HepG2 (cell line): ENCODE measurements at regions not wholly inside any gene's neighbourhood (a gene's known extent, or its start where the extent isn't known, plus 50 kb on each side); places are given as distances from the start of the nearest gene placed in this dataset.

Experiments
- ATAC-seq: fragments of 200-7000 bp; cut with Tn5 transposase; 3 replicates; pipeline ENCODE4 v1.9.1; 2020; ENCODE audit warnings: mild to moderate bottlenecking, moderate library complexity
- BruUV-seq: library from RNA; stranded (reverse); fragments of 400-500 nt; replicated peaks from 2 replicates; lab custom pipeline; 2021; lab: Mats Ljungman, UMichigan
- CTCF ChIA-PET: fragments of 300-600 bp; formaldehyde crosslinking; extraction: SDS; loops from one replicate; lab custom pipeline; 2021; ENCODE audit warnings: low total read pairs, inconsistent platforms, low intra/inter-chr PET ratio; lab: Yijun Ruan, JAX
- POLR2A ChIA-PET: fragments of 350-600 bp; sonication (Branson Sonifier 250); formaldehyde crosslinking; loops from one replicate; lab custom pipeline; 2020; ENCODE audit warnings: antibody characterized with exemption, inconsistent platforms; lab: Yijun Ruan, JAX
- DNase-seq: peaks from one replicate; pipeline ENCODE4 v3.0.0-alpha.2; 2015; ENCODE audit warnings: low spot score
- FAIRE-seq: peaks from 3 replicates; lab custom pipeline; 2011; peaks lifted over from hg19 to GRCh38; lab: Jason Lieb, UNC
- H2AFZ ChIP-seq: one replicate; pipeline ENCODE4 v1.6.1; 2011; ENCODE audit warnings: low read length, inconsistent platforms
- H3K27ac ChIP-seq: fragments of 300-600 bp; 3 replicates; pipeline ENCODE4 v1.8.0; 2011; ENCODE audit warnings: mixed run types, mild to moderate bottlenecking, mixed read lengths, low read length, inconsistent platforms; ENCODE audit not compliant: insufficient read depth; ENCODE audit errors: extremely low read length
- H3K27me3 ChIP-seq, 2 experiments: fragments of 200-600 bp in 1 of 2; 2 replicates in 1 of 2; 3 replicates in 1 of 2; pipeline versions ENCODE4 v1.6.0 to v1.8.0; 2011; ENCODE audit warnings: low read length in 2 of 2, mild to moderate bottlenecking in 2 of 2, moderate library complexity in 2 of 2, inconsistent platforms in 1 of 2; ENCODE audit not compliant: insufficient read depth in 2 of 2, control insufficient read depth in 1 of 2
- H3K36me3 ChIP-seq, 2 experiments: fragments of 200-600 bp in 1 of 2; replicated peaks in 1 of 2; 2 replicates in 1 of 2; 3 replicates in 1 of 2; pipeline versions ENCODE4 v1.5.1 to v1.8.0; 2011; ENCODE audit warnings: low read length in 2 of 2, inconsistent platforms in 1 of 2; ENCODE audit not compliant: insufficient read depth in 2 of 2, control insufficient read depth in 1 of 2
- H3K4me1 ChIP-seq: 2 replicates; pipeline ENCODE4 v1.5.1; 2012; ENCODE audit warnings: low read length, inconsistent platforms; ENCODE audit not compliant: insufficient read depth
- H3K4me2 ChIP-seq: 2 replicates; pipeline ENCODE4 v1.6.0; 2011; ENCODE audit warnings: low read depth, low read length, inconsistent platforms
- H3K4me3 ChIP-seq, 3 experiments: fragments of 200-600 bp in 1 of 3; sonication (generic), shearing (Covaris generic) in 1 of 3; replicated peaks in 1 of 3; 2 replicates each; pipeline ENCODE4 v1.5.1; 2011 to 2016; ENCODE audit warnings: low read length in 3 of 3, inconsistent platforms in 2 of 3, low read depth in 2 of 3, mild to moderate bottlenecking in 2 of 3, control low read depth in 1 of 3, mixed read lengths in 1 of 3; ENCODE audit not compliant: insufficient read depth in 1 of 3
- H3K79me2 ChIP-seq: one replicate; pipeline ENCODE4 v1.6.1; 2011; ENCODE audit warnings: low read length, inconsistent platforms; ENCODE audit not compliant: insufficient read depth
- H3K9ac ChIP-seq: 2 replicates; pipeline ENCODE4 v1.6.0; 2011; ENCODE audit warnings: mild to moderate bottlenecking, low read depth, low read length, inconsistent platforms; ENCODE audit not compliant: insufficient read depth
- H3K9me3 ChIP-seq: 2 replicates; pipeline ENCODE4 v1.5.1; 2012; ENCODE audit warnings: mild to moderate bottlenecking, low read length
- H4K20me1 ChIP-seq: 2 replicates; pipeline ENCODE4 v1.6.0; 2011; ENCODE audit warnings: inconsistent platforms, mild to moderate bottlenecking, low read length, moderate library complexity; ENCODE audit not compliant: insufficient read depth
- FOXC1 ChIP-seq: sonication (generic); formaldehyde crosslinking; IDR thresholded peaks from 2 replicates; pipeline ENCODE4 v1.8.0; 2022; ENCODE audit warnings: mild to moderate bottlenecking, missing genetic modification reagents, borderline replicate concordance
- GATA4 ChIP-seq: sonication (generic); IDR thresholded peaks from 2 replicates; pipeline ENCODE4 v1.6.1; 2016; ENCODE audit warnings: antibody characterized with exemption, low read depth, borderline replicate concordance
- HCFC1 ChIP-seq: fragments of 150-350 bp; IDR thresholded peaks from 2 replicates; pipeline ENCODE4 v1.6.1; 2014; ENCODE audit warnings: low read depth, low read length
- POLR2AphosphoS5 ChIP-seq: IDR thresholded peaks from 2 replicates; pipeline ENCODE4 v1.6.1; 2012; ENCODE audit warnings: low read depth, low read length
- SSRP1 ChIP-seq: IDR thresholded peaks from 2 replicates; pipeline ENCODE4 v1.6.1; 2016; ENCODE audit warnings: control low read depth
- TOE1 ChIP-seq: sonication (generic); formaldehyde crosslinking; IDR thresholded peaks from 2 replicates; pipeline ENCODE4 v1.4.0; 2020; ENCODE audit warnings: mild to moderate bottlenecking, missing genetic modification reagents
- ZNF547 ChIP-seq: sonication (generic); formaldehyde crosslinking; IDR thresholded peaks from 2 replicates; pipeline ENCODE4 v1.5.1; 2020; ENCODE audit warnings: mild to moderate bottlenecking, missing genetic modification reagents
- ZNF790 ChIP-seq: sonication (generic); formaldehyde crosslinking; IDR thresholded peaks from 2 replicates; pipeline ENCODE4 v1.8.0; 2022; ENCODE audit warnings: missing genetic modification reagents, mild to moderate bottlenecking, borderline replicate concordance
- WGBS: methylation state at CpG from one replicate; pipeline ENCODE4 v1.1.6; 2017; ENCODE audit warnings: low lambda C conversion rate; 5-methylcytosine and 5-hydroxymethylcytosine counted together
- in situ Hi-C: cut with HindIII; loops from 2 replicates; pipeline ENCODE4 v1.10.0; 2017; ENCODE audit warnings: low pct_unique_long_range_greater_than_20kb; ENCODE audit not compliant: extremely low pct_ligation_motif_present
- intact Hi-C: fragments of 100-400 bp; cut with micrococcal nuclease; formaldehyde crosslinking; loops from one replicate; pipeline ENCODE4 v1.10.0; 2022; ENCODE audit not compliant: unreplicated experiment
- TF ChIP-seq, protein P1 (sequence below): sonication (generic); formaldehyde crosslinking; IDR thresholded peaks from 2 replicates; pipeline ENCODE4 v1.4.0; 2020; ENCODE audit warnings: mild to moderate bottlenecking, missing genetic modification reagents
- TF ChIP-seq, protein P2 (sequence below): IDR thresholded peaks from 2 replicates; pipeline ENCODE4 v1.6.1; 2016
- TF ChIP-seq, protein P3 (sequence below): sonication (generic); formaldehyde crosslinking; IDR thresholded peaks from 2 replicates; pipeline ENCODE4 v1.4.0; 2020; ENCODE audit warnings: missing genetic modification reagents
- TF ChIP-seq, protein P4 (sequence below): sonication (generic); formaldehyde crosslinking; IDR thresholded peaks from 2 replicates; pipeline ENCODE4 v1.5.0; 2020; ENCODE audit warnings: mild to moderate bottlenecking, missing genetic modification reagents, borderline replicate concordance

DNA sequence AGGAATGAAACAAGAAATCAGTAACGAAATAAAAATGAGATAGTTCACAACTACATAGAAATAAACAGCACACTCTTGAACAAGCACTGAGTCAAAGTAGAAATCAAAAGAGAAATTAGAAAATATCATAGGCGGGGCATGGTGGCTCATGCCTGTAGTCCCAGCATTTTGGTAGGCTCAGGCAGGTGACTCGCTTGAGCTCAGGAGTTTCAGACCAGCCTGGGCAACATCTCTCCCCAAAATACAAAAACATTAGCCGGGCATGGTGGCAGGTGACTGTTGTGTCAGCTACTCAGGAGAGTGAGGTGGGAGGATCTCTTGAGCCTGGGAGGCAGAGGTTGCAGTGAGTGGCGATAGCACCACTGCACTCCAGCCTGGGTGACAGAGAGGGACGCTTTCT, 714.4 kb downstream of the GLUD2 start:
- no peak for FAIRE-seq
- POLR2A ChIA-PET, result no interaction called here
- ATAC-seq, result no peak
- Histone ChIP-seq H3K4me2 (no peak overlapping the region), H4K20me1 (no peaks in the 10 kb centered on the region), H3K79me2 (no peaks in the 10 kb centered on the region), H3K4me3 (no peak overlapping the region), H3K36me3 (no peaks in the 10 kb centered on the region), H3K9ac (no peak overlapping the region), H3K27ac (no peak overlapping the region), H3K9me3 (no peaks in the 10 kb centered on the region), H3K27me3 (no peaks in the 10 kb centered on the region), H2AFZ (no peak overlapping the region), H3K4me1 (no peaks in the 10 kb centered on the region)
- BruUV-seq, result no TSS peak
- CTCF ChIA-PET, result no interaction called here
- 0% methylated on average over 6 of the region's 6 CpGs for WGBS
- no peak for DNase-seq
- in situ Hi-C loops (no loop called here), intact Hi-C loops (loop anchor here (10.0 kb wide), 1 partner anchor 443 kb away; no protein-coding TSS in a partner anchor)
- no peak for TF ChIP-seq POLR2AphosphoS5
- no peak for TF ChIP-seq GATA4
- TF ChIP-seq, protein P1, sequence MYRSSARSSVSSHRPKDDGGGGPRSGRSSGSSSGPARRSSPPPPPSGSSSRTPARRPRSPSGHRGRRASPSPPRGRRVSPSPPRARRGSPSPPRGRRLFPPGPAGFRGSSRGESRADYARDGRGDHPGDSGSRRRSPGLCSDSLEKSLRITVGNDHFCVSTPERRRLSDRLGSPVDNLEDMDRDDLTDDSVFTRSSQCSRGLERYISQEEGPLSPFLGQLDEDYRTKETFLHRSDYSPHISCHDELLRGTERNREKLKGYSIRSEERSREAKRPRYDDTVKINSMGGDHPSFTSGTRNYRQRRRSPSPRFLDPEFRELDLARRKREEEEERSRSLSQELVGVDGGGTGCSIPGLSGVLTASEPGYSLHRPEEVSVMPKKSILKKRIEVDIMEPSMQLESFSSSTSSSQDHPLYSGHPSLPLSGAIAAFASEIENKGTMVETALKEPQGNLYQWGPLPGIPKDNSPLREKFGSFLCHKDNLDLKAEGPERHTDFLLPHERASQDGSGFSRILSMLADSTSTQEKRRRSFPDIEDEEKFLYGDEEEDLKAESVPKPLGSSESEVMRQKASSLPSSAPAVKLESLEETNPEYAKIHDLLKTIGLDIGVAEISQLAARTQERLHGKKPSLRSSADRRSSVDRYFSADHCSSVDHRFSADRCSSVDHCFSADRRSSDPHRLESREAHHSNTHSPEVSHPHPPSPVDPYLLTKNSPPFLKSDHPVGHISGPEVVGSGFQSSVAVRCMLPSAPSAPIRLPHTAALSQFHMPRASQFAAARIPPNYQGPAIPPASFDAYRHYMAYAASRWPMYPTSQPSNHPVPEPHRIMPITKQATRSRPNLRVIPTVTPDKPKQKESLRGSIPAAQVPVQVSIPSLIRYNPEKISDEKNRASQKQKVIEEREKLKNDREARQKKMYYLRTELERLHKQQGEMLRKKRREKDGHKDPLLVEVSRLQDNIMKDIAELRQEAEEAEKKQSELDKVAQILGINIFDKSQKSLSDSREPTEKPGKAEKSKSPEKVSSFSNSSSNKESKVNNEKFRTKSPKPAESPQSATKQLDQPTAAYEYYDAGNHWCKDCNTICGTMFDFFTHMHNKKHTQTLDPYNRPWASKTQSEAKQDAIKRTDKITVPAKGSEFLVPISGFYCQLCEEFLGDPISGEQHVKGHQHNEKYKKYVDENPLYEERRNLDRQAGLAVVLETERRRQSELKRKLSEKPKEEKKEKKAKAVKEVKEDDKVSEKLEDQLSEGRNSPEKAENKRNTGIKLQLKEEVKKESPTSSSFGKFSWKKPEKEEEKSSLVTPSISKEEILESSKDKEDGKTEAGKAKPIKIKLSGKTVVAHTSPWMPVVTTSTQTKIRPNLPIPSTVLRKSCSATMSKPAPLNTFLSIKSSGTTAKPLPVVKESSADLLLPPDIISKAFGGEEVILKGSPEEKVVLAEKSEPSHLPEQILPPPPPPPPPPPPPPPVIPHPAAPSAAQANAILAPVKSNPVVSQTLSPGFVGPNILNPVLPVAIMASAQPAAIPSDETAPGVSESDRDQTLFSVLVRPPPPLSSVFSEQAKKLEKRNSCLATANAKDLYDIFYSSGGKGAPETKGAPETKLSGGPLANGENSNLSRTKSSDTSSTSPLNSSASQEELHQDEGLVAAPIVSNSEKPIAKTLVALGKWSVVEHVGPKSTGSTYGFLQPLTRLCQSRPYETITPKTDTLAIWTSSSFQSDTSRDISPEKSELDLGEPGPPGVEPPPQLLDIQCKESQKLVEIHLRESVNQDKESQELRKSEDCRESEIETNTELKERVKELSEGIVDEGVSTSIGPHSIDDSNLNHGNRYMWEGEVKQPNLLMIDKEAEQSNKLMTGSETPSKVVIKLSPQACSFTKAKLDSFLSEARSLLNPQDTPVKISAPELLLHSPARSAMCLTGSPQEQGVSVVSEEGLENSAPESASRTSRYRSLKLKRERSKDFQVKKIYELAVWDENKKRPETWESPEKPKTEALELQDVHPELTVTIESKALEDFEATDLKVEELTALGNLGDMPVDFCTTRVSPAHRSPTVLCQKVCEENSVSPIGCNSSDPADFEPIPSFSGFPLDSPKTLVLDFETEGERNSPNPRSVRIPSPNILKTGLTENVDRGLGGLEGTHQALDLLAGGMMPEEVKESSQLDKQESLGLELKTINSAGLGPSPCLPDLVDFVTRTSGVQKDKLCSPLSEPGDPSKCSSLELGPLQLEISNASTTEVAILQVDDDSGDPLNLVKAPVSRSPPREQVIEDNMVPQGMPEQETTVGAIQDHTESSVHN, result no peak
- no peak for TF ChIP-seq FOXC1 (CRISPR knock-in tag)
- TF ChIP-seq, protein P2, sequence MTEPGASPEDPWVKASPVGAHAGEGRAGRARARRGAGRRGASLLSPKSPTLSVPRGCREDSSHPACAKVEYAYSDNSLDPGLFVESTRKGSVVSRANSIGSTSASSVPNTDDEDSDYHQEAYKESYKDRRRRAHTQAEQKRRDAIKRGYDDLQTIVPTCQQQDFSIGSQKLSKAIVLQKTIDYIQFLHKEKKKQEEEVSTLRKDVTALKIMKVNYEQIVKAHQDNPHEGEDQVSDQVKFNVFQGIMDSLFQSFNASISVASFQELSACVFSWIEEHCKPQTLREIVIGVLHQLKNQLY, result no peak
- TF ChIP-seq ZNF790 (CRISPR knock-in tag), result no peak
- TF ChIP-seq SSRP1, result no peak
- TF ChIP-seq, protein P3, sequence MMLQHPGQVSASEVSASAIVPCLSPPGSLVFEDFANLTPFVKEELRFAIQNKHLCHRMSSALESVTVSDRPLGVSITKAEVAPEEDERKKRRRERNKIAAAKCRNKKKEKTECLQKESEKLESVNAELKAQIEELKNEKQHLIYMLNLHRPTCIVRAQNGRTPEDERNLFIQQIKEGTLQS (CRISPR knock-in tag), result no peak
- no peak for TF ChIP-seq TOE1
- no peak for TF ChIP-seq HCFC1
- TF ChIP-seq, protein P4, sequence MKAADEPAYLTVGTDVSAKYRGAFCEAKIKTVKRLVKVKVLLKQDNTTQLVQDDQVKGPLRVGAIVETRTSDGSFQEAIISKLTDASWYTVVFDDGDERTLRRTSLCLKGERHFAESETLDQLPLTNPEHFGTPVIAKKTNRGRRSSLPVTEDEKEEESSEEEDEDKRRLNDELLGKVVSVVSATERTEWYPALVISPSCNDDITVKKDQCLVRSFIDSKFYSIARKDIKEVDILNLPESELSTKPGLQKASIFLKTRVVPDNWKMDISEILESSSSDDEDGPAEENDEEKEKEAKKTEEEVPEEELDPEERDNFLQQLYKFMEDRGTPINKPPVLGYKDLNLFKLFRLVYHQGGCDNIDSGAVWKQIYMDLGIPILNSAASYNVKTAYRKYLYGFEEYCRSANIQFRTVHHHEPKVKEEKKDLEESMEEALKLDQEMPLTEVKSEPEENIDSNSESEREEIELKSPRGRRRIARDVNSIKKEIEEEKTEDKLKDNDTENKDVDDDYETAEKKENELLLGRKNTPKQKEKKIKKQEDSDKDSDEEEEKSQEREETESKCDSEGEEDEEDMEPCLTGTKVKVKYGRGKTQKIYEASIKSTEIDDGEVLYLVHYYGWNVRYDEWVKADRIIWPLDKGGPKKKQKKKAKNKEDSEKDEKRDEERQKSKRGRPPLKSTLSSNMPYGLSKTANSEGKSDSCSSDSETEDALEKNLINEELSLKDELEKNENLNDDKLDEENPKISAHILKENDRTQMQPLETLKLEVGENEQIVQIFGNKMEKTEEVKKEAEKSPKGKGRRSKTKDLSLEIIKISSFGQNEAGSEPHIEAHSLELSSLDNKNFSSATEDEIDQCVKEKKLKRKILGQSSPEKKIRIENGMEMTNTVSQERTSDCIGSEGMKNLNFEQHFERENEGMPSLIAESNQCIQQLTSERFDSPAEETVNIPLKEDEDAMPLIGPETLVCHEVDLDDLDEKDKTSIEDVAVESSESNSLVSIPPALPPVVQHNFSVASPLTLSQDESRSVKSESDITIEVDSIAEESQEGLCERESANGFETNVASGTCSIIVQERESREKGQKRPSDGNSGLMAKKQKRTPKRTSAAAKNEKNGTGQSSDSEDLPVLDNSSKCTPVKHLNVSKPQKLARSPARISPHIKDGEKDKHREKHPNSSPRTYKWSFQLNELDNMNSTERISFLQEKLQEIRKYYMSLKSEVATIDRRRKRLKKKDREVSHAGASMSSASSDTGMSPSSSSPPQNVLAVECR, result no peak
- no peak for TF ChIP-seq ZNF547 (CRISPR knock-in tag)
